Type B pancreatic cell (in vitro differentiated cells): ENCODE measurements at regions not wholly inside any gene's neighbourhood (a gene's known extent, or its start where the extent isn't known, plus 50 kb on each side); places are given as distances from the start of the nearest gene placed in this dataset.

Source experiments
- DNase-seq: peaks from one replicate; pipeline ENCODE4 v3.0.0; 2021; ENCODE audit warnings: mixed read lengths; ENCODE audit not compliant: unreplicated experiment; ENCODE audit errors: extremely low spot score
- H3K27ac Mint-ChIP-seq: 2 replicates; pipeline ENCODE4 v1.8.0; 2021; ENCODE audit warnings: mild to moderate bottlenecking, mixed read lengths
- H3K27me3 Mint-ChIP-seq: 2 replicates; pipeline ENCODE4 v1.8.0; 2021; ENCODE audit warnings: mixed read lengths
- H3K36me3 Mint-ChIP-seq: 2 replicates; pipeline ENCODE4 v1.8.0; 2021; ENCODE audit warnings: mixed read lengths
- H3K4me1 Mint-ChIP-seq: one replicate; pipeline ENCODE4 v1.8.0; 2021; ENCODE audit warnings: mixed read lengths; ENCODE audit not compliant: unreplicated experiment
- H3K4me3 Mint-ChIP-seq: 2 replicates; pipeline ENCODE4 v1.8.0; 2021; ENCODE audit warnings: mild to moderate bottlenecking, mixed read lengths
- H3K9me3 Mint-ChIP-seq: 2 replicates; pipeline ENCODE4 v1.8.0; 2021; ENCODE audit warnings: mixed read lengths
- CTCF ChIP-seq: fragments of 200-600 bp; sonication (generic); conservative IDR thresholded peaks from 2 replicates; pipeline ENCODE4 v1.5.0; 2021; ENCODE audit warnings: antibody characterized with exemption, mild to moderate bottlenecking

GRCh38 chr13:47426126-47426849, 529.4 kb upstream of the HTR2A start:
- Mint-ChIP-seq H3K9me3 (no peaks in the 10 kb centered on the region), H3K4me3 (no peak overlapping the region), H3K27me3 (no peaks in the 10 kb centered on the region), H3K4me1 (no peaks in the 10 kb centered on the region), H3K27ac (no peak overlapping the region), H3K36me3 (no peaks in the 10 kb centered on the region)
- no peak for DNase-seq
- no peak for TF ChIP-seq CTCF

GRCh38 chr13:47421525-47421924, 524.7 kb upstream of the HTR2A start:
- Mint-ChIP-seq H3K36me3 (no peaks in the 10 kb centered on the region), H3K9me3 (no peaks in the 10 kb centered on the region), H3K4me3 (no peak overlapping the region), H3K27ac (no peak overlapping the region), H3K27me3 (no peaks in the 10 kb centered on the region), H3K4me1 (no peaks in the 10 kb centered on the region)
- no peak for DNase-seq
- TF ChIP-seq CTCF: no peak

- Mint-ChIP-seq H3K36me3 (no peaks in the 10 kb centered on the region), H3K9me3 (no peaks in the 10 kb centered on the region), H3K27me3 (no peaks in the 10 kb centered on the region), H3K27ac (no peak overlapping the region), H3K4me3 (no peak overlapping the region), H3K4me1 (no peaks in the 10 kb centered on the region)
- no peak for TF ChIP-seq CTCF
- DNase-seq: no peak
Measured at GRCh38 chr13:47420568-47420967, 523.7 kb upstream of the HTR2A start.

- Mint-ChIP-seq H3K27ac (no peak overlapping the region), H3K9me3 (no peaks in the 10 kb centered on the region), H3K36me3 (no peaks in the 10 kb centered on the region), H3K27me3 (no peaks in the 10 kb centered on the region), H3K4me3 (no peak overlapping the region), H3K4me1 (no peaks in the 10 kb centered on the region)
- TF ChIP-seq CTCF: no peak
- no peak for DNase-seq
Measured at GRCh38 chr13:47420020-47420419, 523.2 kb upstream of the HTR2A start.

- no peaks in the 10 kb centered on the region for H3K36me3 Mint-ChIP-seq
- H3K27me3 Mint-ChIP-seq: no peaks in the 10 kb centered on the region
- H3K9me3 Mint-ChIP-seq: no peaks in the 10 kb centered on the region
- H3K4me1 Mint-ChIP-seq: no peaks in the 10 kb centered on the region
- no peak overlapping the region for H3K4me3 Mint-ChIP-seq
- no peak for DNase-seq
- no peak overlapping the region for H3K27ac Mint-ChIP-seq
- no peak for TF ChIP-seq CTCF
Measured at GRCh38 chr13:47418206-47418920, 521.5 kb upstream of the HTR2A start.
